ENCODE measurements at regions not wholly inside any gene's neighbourhood (a gene's known extent, or its start where the extent isn't known, plus 50 kb on each side); places are given as distances from the start of the nearest gene placed in this dataset.

DNA sequence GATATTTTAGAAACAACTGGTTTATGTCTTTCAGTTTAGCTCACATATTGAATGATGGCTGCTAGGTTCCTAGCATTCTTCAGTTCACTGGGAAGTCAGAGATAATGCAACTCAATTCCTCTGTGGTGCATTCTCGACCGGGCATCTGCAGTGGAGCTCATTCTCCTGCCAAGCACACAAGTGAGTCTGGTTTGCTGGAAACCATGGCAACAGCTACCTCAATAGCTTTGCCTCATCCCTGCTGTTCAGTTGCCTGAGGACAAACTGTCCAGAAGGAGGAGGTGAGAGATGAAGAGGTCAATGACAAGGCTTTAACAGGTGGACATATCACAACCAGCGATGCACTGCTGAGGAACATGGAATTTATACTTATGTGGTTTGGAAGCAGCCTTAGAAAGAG lies 816.9 kb downstream of the AACS start:
- Histone ChIP-seq H3K27ac (no peak overlapping the region), H3K9me3 (no peaks in the 10 kb centered on the region), H3K36me3 (no peaks in the 10 kb centered on the region), H3K27me3 (replicated peaks; ENCODE audit: insufficient read depth) (no peaks in the 10 kb centered on the region), H3K4me3 (no peak overlapping the region), H3K4me1 (replicated peaks) (no peaks in the 10 kb centered on the region)
- DNase-seq (ENCODE audit: low spot score) = no peak
- TF ChIP-seq CTCF (IDR thresholded peaks at IDR 0.05) (no peak), POLR2A (IDR thresholded peaks at IDR 0.05) (no peak), POLR2AphosphoS5 (IDR thresholded peaks at IDR 0.05) (no peak)
- intact Hi-C loops (cut with DNase I) = no loop called here
- WGBS = 78% methylated on average over 3 of the region's 3 CpGs

DNA sequence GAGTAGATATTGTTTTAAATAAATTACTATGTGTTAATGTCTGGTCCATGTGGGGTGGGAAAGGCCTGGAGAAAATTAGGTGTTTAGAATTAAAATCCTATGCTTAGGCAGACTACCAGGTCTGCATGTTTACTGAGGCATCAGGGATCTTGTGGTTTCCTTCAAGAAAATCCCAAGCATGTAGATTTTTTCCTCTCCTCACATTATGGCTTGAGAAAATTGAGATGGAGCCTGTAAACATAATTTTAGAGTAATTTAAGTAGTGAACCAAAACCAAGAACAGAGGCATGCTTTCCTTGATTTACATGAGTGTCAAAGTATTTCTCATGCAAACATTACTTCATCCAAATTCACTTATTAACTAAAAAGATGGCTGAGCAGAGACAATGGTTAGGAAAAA lies 823.7 kb downstream of the AACS start:
- Histone ChIP-seq H3K27me3 (replicated peaks; ENCODE audit: insufficient read depth) (no peaks in the 10 kb centered on the region), H3K9me3 (no peaks in the 10 kb centered on the region), H3K36me3 (no peaks in the 10 kb centered on the region), H3K4me1 (replicated peaks) (no peaks in the 10 kb centered on the region), H3K4me3 (no peak overlapping the region), H3K27ac (no peak overlapping the region)
- DNase-seq (ENCODE audit: low spot score) = no peak
- intact Hi-C loops (cut with DNase I) = no loop called here
- TF ChIP-seq POLR2AphosphoS5 (IDR thresholded peaks at IDR 0.05) = no peak
- TF ChIP-seq POLR2A (IDR thresholded peaks at IDR 0.05) = no peak
- no peak for TF ChIP-seq CTCF (IDR thresholded peaks at IDR 0.05)

DNA sequence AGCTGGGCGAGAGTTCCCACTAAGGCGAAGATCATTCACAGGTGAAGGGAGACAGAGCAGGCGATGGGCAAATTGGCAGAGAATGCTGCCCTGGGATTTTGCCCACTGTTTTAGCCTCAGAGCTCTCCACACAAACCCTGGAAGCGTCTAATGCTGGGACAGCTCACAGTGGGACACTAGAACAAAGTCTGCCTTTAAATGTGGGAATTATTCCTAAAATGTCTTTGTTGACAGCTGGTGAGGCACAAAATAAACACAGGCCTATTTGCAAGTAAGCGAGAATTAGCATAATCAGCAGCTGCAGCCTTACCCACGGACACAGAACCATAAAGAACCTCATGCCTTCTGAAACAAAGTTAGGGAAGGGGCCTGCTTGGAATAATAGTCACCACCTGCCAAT lies 824.5 kb downstream of the AACS start:
- intact Hi-C loops (cut with DNase I) = no loop called here
- no peak overlapping the region for H3K27ac ChIP-seq
- 51% methylated on average over 6 of the region's 6 CpGs for WGBS

DNA sequence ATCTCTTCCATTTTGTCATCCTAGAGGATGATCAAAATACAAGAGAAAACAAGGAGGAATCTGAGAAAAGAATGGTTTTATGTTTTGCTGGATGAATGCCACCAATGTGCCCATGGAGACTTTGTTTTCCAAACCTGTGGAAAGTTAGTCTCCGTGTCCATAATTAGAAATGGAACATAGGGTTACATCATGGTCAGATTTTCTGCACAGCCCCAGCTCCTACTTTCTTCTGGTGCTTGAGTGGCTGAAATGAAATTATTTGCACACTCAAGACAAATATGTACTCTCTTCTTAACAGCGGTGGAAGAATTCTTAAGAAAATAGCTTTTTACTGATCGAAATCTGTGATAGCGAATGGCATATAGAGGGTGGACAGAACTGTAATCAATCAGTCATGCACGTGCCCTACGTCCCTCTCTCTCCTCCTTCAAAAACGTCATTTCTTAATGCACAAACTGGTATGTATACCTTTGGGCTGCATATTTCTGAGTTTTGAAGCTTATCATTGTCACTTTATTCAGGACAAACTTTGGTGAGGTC lies 825.2 kb downstream of the AACS start:
- intact Hi-C loops (cut with DNase I) = no loop called here
- no peak for DNase-seq (ENCODE audit: low spot score)
- Histone ChIP-seq H3K4me3 (no peak overlapping the region), H3K9me3 (no peaks in the 10 kb centered on the region), H3K27me3 (replicated peaks; ENCODE audit: insufficient read depth) (no peaks in the 10 kb centered on the region), H3K4me1 (replicated peaks) (no peaks in the 10 kb centered on the region), H3K36me3 (no peaks in the 10 kb centered on the region), H3K27ac (no peak overlapping the region)
- WGBS = 39% methylated on average over 7 of the region's 7 CpGs
- TF ChIP-seq POLR2A (IDR thresholded peaks at IDR 0.05) (no peak), CTCF (IDR thresholded peaks at IDR 0.05) (no peak), POLR2AphosphoS5 (IDR thresholded peaks at IDR 0.05) (no peak)

More for the DNA sequence above, 824.5 kb downstream of the AACS start:
- DNase-seq (ENCODE audit: low spot score) = no peak
- Histone ChIP-seq H3K4me1 (replicated peaks) (no peaks in the 10 kb centered on the region), H3K27me3 (replicated peaks; ENCODE audit: insufficient read depth) (no peaks in the 10 kb centered on the region), H3K4me3 (no peak overlapping the region), H3K9me3 (no peaks in the 10 kb centered on the region), H3K36me3 (no peaks in the 10 kb centered on the region)
- TF ChIP-seq POLR2A (IDR thresholded peaks at IDR 0.05) (no peak), CTCF (IDR thresholded peaks at IDR 0.05) (no peak), POLR2AphosphoS5 (IDR thresholded peaks at IDR 0.05) (no peak)

DNA sequence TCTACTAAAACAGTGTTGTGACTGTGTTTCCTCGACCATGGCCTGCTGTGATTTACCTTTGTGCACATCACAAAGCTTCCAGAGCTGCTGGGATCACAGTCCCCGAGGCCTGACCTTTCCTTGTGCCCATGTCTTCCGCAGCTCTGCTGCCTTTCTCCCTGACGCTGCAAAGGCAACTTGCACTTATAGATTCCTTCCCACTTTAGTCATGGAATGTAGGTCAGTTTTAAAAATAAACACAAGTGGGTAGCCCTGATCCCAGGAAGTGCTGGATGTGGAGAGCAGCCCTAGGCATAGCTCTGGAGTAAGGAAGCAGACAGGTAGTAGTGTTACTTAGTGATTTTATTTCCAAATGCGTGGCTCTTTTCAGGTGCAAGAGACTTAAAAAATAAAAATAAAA lies 825.7 kb downstream of the AACS start:
- H3K9me3 ChIP-seq = no peaks in the 10 kb centered on the region

More for the DNA sequence above, 825.7 kb downstream of the AACS start:
- WGBS = 40% methylated on average over 5 of the region's 5 CpGs
- H3K36me3 ChIP-seq = no peaks in the 10 kb centered on the region
- H3K27me3 ChIP-seq (replicated peaks; ENCODE audit: insufficient read depth) = no peaks in the 10 kb centered on the region
- H3K4me1 ChIP-seq (replicated peaks) = no peaks in the 10 kb centered on the region
- no peak overlapping the region for H3K4me3 ChIP-seq
- no peak for TF ChIP-seq POLR2AphosphoS5 (IDR thresholded peaks at IDR 0.05)
- no peak for TF ChIP-seq POLR2A (IDR thresholded peaks at IDR 0.05)
- TF ChIP-seq CTCF (IDR thresholded peaks at IDR 0.05) = no peak
- intact Hi-C loops (cut with DNase I) = no loop called here
- DNase-seq (ENCODE audit: low spot score) = no peak
- no peak overlapping the region for H3K27ac ChIP-seq

All from prostate gland (tissue), 2 donors.